Astrocyte (in vitro differentiated cells and primary cell): ENCODE measurements at regions not wholly inside any gene's neighbourhood (a gene's known extent, or its start where the extent isn't known, plus 50 kb on each side); places are given as distances from the start of the nearest gene placed in this dataset.

Experiments
- CTCF ChIP-seq: IDR thresholded peaks from 2 replicates; pipeline ENCODE4 v1.5.1; 2011; ENCODE audit warnings: low read depth, mild to moderate bottlenecking, inconsistent platforms, low read length, moderate library complexity; ENCODE audit not compliant: insufficient read depth
- EZH2 ChIP-seq: IDR thresholded peaks from 2 replicates; pipeline ENCODE4 v1.6.1; 2012; ENCODE audit warnings: mild to moderate bottlenecking, low read length, inconsistent platforms; ENCODE audit not compliant: insufficient read depth

- TF ChIP-seq CTCF = no peak
- no peak for TF ChIP-seq EZH2
These were observed 180.4 kb downstream of the SMAD6 start for GRCh38 chr15:66882251-66883020.
